ENCODE measurements at regions not wholly inside any gene's neighbourhood (a gene's known extent, or its start where the extent isn't known, plus 50 kb on each side); places are given as distances from the start of the nearest gene placed in this dataset.
"Not testable (repeated sequence)": the region's sequence is repeated elsewhere in the genome, so short reads cannot be mapped to it uniquely, and the experiment has no call there.

GRCh38 chr4:131976133-131977002 lies 1172.7 kb upstream of the PCDH10 start:
- TF ChIP-seq CTCF (IDR thresholded peaks at IDR 0.05; ENCODE audit: low read depth, low read length); EZH2phosphoT487 (IDR thresholded peaks at IDR 0.05; ENCODE audit: low read depth): not testable (repeated sequence)

Data from OCI-LY3 (cell line).